Chondrocyte (in vitro differentiated cells): ENCODE measurements at regions not wholly inside any gene's neighbourhood (a gene's known extent, or its start where the extent isn't known, plus 50 kb on each side); places are given as distances from the start of the nearest gene placed in this dataset.
A peak's percentile ranks its signal among the peaks of the same experiment; 100 is the strongest.
"Not testable (repeated sequence)": the region's sequence is repeated elsewhere in the genome, so short reads cannot be mapped to it uniquely, and the experiment has no call there.

Experiments used
- DNase-seq: peaks from one replicate; pipeline ENCODE4 v3.0.0; 2021; ENCODE audit warnings: mixed read lengths, low spot score
- H3K27ac Mint-ChIP-seq: one replicate; pipeline ENCODE4 v1.8.0; 2021; ENCODE audit warnings: mild to moderate bottlenecking, moderate library complexity, mixed read lengths; ENCODE audit not compliant: unreplicated experiment
- H3K27me3 Mint-ChIP-seq: 2 replicates; pipeline ENCODE4 v1.8.0; 2021; ENCODE audit warnings: low read depth, mixed read lengths
- H3K36me3 Mint-ChIP-seq: 2 replicates; pipeline ENCODE4 v1.8.0; 2021; ENCODE audit warnings: low read depth, mixed read lengths
- H3K4me1 Mint-ChIP-seq: 2 replicates; pipeline ENCODE4 v1.8.0; 2021; ENCODE audit warnings: low read depth, mild to moderate bottlenecking, mixed read lengths
- H3K4me3 Mint-ChIP-seq: one replicate; pipeline ENCODE4 v1.8.0; 2021; ENCODE audit warnings: mild to moderate bottlenecking, moderate library complexity, mixed read lengths; ENCODE audit not compliant: unreplicated experiment
- H3K9me3 Mint-ChIP-seq: 2 replicates; pipeline ENCODE4 v1.8.0; 2021; ENCODE audit warnings: low read depth, mixed read lengths

- not testable (repeated sequence) for H3K27ac Mint-ChIP-seq, H3K9me3 Mint-ChIP-seq, DNase-seq, H3K36me3 Mint-ChIP-seq, H3K4me3 Mint-ChIP-seq, H3K4me1 Mint-ChIP-seq, H3K27me3 Mint-ChIP-seq
These were observed 83.9 kb upstream of the GOLGA6L6 start for GRCh38 chr15:20625469-20625868.

DNA sequence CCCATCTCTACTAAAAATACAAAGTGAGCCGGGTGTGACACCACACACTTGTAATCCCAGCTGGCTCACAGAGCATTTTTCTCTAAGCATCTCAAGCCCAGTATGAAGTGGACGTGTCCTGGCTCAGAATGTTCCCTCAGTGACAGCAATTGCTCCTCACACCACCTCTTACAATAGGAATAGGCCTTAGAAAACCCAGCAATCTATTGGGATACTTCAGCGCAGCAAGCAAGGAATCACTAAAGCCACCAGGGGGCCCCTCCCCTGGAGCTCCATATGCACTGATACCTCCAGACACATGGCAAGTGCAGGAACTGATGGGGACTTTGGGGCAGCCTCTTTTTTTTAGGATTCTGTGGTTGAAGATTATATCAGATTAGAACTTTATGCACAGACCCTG is 82.5 kb upstream of the GOLGA6L6 start:
- H3K4me1 Mint-ChIP-seq, H3K9me3 Mint-ChIP-seq, H3K27ac Mint-ChIP-seq, H3K36me3 Mint-ChIP-seq, H3K27me3 Mint-ChIP-seq, H3K4me3 Mint-ChIP-seq: not testable (repeated sequence)
- peak; percentile 85 for DNase-seq

DNA sequence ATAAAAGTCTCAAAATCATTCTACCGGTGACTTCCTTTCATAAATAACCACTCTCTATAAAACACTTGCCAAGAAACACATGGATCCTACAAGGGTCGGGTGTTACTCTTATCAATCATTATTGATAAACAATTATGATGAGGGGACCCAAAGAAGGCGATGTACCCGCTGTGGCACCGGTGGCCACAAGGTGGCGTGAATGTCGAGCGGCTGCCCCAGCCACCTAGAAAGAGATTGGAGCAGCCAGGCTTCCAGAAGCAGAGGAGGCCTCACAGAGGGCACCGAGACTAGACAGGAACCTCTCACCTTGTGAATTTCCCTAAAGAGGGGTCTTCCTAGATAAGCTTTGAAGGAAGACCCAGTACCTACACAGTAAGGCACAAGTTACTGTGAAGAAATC is 80.5 kb upstream of the GOLGA6L6 start:
- not testable (repeated sequence) for H3K9me3 Mint-ChIP-seq, H3K4me3 Mint-ChIP-seq, H3K4me1 Mint-ChIP-seq, H3K27ac Mint-ChIP-seq, H3K36me3 Mint-ChIP-seq, DNase-seq, H3K27me3 Mint-ChIP-seq

GRCh38 chr15:20614549-20614948 is 72.9 kb upstream of the GOLGA6L6 start:
- H3K27me3 Mint-ChIP-seq, H3K4me3 Mint-ChIP-seq, H3K36me3 Mint-ChIP-seq, H3K4me1 Mint-ChIP-seq, H3K9me3 Mint-ChIP-seq, H3K27ac Mint-ChIP-seq: not testable (repeated sequence)
- DNase-seq: peak; percentile 34

DNA sequence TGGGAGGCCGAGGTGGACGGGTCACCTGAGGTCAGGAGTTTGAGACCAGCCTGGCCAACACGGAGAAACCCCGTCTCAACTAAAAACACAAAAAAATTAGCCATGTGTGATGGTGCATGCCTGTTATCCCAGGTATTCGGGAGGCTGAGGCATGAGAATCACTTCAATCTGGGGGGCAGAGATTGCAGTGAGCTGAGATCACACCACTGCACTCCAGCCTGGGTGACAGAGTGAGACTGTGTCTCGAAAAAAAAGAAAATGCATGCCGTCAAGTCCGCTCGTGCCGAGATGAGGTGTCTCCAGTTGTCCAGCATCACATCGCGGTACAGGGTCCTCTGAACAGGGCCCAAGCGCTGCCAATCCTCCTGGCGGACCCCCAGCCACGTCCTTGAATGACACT is 71.2 kb upstream of the GOLGA6L6 start:
- peak; percentile 30 for DNase-seq
- not testable (repeated sequence) for H3K4me1 Mint-ChIP-seq, H3K27me3 Mint-ChIP-seq, H3K4me3 Mint-ChIP-seq, H3K36me3 Mint-ChIP-seq, H3K9me3 Mint-ChIP-seq, H3K27ac Mint-ChIP-seq

DNA sequence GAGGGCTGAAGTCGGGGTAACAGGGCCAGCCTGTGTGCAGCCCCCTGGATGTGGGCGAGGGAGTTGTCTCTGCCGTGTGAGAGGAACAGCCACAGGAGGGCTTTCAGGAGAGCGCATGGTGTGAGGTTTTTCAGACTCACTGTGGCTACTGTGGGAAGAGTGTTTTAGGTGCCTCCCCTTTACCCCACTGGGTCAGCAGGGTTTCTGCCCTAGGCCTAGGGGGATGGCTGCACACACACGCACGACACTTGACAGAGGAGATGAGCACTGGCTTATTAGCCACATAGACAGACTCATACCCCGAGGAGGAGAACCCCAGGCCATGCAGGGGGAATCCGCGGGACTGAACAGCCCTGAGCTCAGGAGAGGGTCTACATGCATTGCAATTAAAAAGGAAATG is 70.8 kb upstream of the GOLGA6L6 start:
- not testable (repeated sequence) for H3K27me3 Mint-ChIP-seq, H3K36me3 Mint-ChIP-seq, H3K9me3 Mint-ChIP-seq, H3K4me1 Mint-ChIP-seq, H3K27ac Mint-ChIP-seq, H3K4me3 Mint-ChIP-seq
- DNase-seq: peak; percentile 78

DNA sequence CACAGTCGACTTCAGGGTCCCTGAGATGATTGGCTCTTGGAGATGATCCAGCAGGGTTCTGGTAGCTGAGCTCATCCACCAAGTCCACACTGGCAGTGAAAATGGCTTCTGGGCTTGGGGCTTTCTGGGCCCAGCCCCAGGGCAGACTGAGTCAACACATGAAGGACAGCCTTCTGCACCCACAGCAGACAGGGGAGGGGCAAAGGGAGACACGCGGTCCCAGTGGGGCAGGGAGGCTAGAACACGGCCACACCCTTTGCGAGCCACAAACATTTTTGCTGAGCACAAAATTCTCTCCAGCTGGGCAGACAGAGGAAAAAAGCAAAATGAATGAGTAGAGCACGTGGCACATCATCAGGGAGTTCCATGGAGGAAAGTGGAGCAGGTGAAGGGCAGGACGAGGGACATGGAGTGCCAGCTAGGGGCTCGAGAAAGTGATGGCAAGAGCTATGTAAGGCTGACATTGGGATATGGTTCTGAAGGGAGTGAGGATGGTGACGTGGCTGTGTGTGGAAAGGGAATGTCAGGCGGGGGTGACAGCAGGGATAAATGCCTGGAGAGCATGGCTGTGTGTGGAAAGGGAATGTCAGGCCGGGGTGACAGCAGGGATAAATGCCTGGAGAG is 70.2 kb upstream of the GOLGA6L6 start:
- not testable (repeated sequence) for H3K9me3 Mint-ChIP-seq, H3K4me1 Mint-ChIP-seq, H3K27me3 Mint-ChIP-seq, H3K27ac Mint-ChIP-seq, H3K36me3 Mint-ChIP-seq, H3K4me3 Mint-ChIP-seq
- peak; percentile 52 for DNase-seq

- not testable (repeated sequence) for H3K4me3 Mint-ChIP-seq, H3K27ac Mint-ChIP-seq, H3K4me1 Mint-ChIP-seq, H3K27me3 Mint-ChIP-seq, H3K36me3 Mint-ChIP-seq, H3K9me3 Mint-ChIP-seq
- peak; percentile 39 for DNase-seq
These were observed 66.6 kb upstream of the GOLGA6L6 start for GRCh38 chr15:20608179-20608578.

DNA sequence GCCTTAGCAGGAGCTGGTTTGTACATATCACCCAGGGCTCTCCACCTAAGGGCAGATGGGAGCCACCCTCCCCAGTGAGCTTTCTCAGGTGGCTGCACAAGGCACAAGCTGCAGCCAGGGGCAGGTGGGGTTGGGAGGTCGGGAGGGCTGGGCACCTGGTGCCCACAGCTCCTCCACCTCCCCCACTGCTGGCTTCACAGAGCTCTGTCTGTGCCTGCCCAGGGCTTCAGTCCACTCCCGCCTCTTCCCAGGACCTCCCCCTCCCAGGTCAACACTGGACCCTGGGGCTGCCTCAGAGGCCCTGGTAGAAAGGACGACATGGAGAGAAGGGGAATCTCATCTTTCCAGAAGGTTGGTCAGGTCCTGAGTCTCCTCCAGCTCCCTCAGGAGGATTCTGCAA is 55.6 kb upstream of the GOLGA6L6 start:
- not testable (repeated sequence) for H3K4me1 Mint-ChIP-seq, H3K36me3 Mint-ChIP-seq, H3K27ac Mint-ChIP-seq, H3K9me3 Mint-ChIP-seq, H3K27me3 Mint-ChIP-seq, H3K4me3 Mint-ChIP-seq
- DNase-seq: peak; percentile 48

GRCh38 chr15:20594219-20594618 is 52.6 kb upstream of the GOLGA6L6 start:
- not testable (repeated sequence) for H3K27ac Mint-ChIP-seq, H3K4me1 Mint-ChIP-seq, H3K9me3 Mint-ChIP-seq, DNase-seq, H3K4me3 Mint-ChIP-seq, H3K27me3 Mint-ChIP-seq, H3K36me3 Mint-ChIP-seq

- H3K27ac Mint-ChIP-seq, H3K4me1 Mint-ChIP-seq, H3K27me3 Mint-ChIP-seq, H3K36me3 Mint-ChIP-seq, H3K4me3 Mint-ChIP-seq, H3K9me3 Mint-ChIP-seq: not testable (repeated sequence)
- peak; percentile 79 for DNase-seq
These were observed 50.3 kb upstream of the GOLGA6L6 start for GRCh38 chr15:20591936-20592335.
